ENCODE measurements at regions not wholly inside any gene's neighbourhood (a gene's known extent, or its start where the extent isn't known, plus 50 kb on each side); places are given as distances from the start of the nearest gene placed in this dataset.

- H3K9me3 ChIP-seq (replicated peaks in 1 of 3), result no peaks in the 10 kb centered on the region
- intact Hi-C loops (cut with DNase I), result no loop called here
- H3K4me3 ChIP-seq, result no peak overlapping the region
- no peaks in the 10 kb centered on the region for H3K4me1 ChIP-seq (replicated peaks in 1 of 2)
- no peak for TF ChIP-seq POLR2A (IDR thresholded peaks at IDR 0.05)
- TF ChIP-seq CTCF (IDR thresholded peaks at IDR 0.05), result no peak
- no peak for DNase-seq
- no peak overlapping the region for H3K27ac ChIP-seq
- no peaks in the 10 kb centered on the region for H3K27me3 ChIP-seq
- H3K36me3 ChIP-seq (replicated peaks in 1 of 2), result no peaks in the 10 kb centered on the region
- 63 to 73% (median 67%) methylated on average over 3 of the region's 3 CpGs for WGBS, 4 donors
These were observed 146.4 kb upstream of the STEAP1 start for GRCh38 chr7:90007831-90008230.

- WGBS, 4 donors, result 33 to 80% (median 59%) methylated on average over 1 of the region's 1 CpG
- intact Hi-C loops (cut with DNase I), result no loop called here
- Histone ChIP-seq H3K27me3 (no peaks in the 10 kb centered on the region), H3K4me1 (replicated peaks in 1 of 2) (no peaks in the 10 kb centered on the region), H3K4me3 (no peak overlapping the region), H3K27ac (no peak overlapping the region), H3K9me3 (replicated peaks in 1 of 3) (peaks cover 0 to 6% (median 0%) of the 10 kb centered on the region in 3 donors), H3K36me3 (replicated peaks in 1 of 2) (no peaks in the 10 kb centered on the region)
- no peak for TF ChIP-seq POLR2A (IDR thresholded peaks at IDR 0.05)
- TF ChIP-seq CTCF (IDR thresholded peaks at IDR 0.05), result no peak
- no peak for DNase-seq
These were observed 132.1 kb upstream of the STEAP1 start for GRCh38 chr7:90022213-90022612.

GRCh38 chr7:90025771-90026170 is 128.5 kb upstream of the STEAP1 start:
- no peaks in the 10 kb centered on the region for H3K36me3 ChIP-seq (replicated peaks in 1 of 2)
- TF ChIP-seq CTCF (IDR thresholded peaks at IDR 0.05), result no peak
- no peak for TF ChIP-seq POLR2A (IDR thresholded peaks at IDR 0.05)
- 78 to 83% (median 78%) methylated on average over 1 of the region's 1 CpG for WGBS, 4 donors
- H3K27ac ChIP-seq, result no peak overlapping the region
- no peak for DNase-seq
- intact Hi-C loops (cut with DNase I), result no loop called here
- H3K9me3 ChIP-seq (replicated peaks in 1 of 3), result peaks cover 0 to 6% (median 4%) of the 10 kb centered on the region in 3 donors
- no peaks in the 10 kb centered on the region for H3K27me3 ChIP-seq
- no peak overlapping the region for H3K4me3 ChIP-seq
- no peaks in the 10 kb centered on the region for H3K4me1 ChIP-seq (replicated peaks in 1 of 2)

GRCh38 chr7:90033850-90034249 is 120.4 kb upstream of the STEAP1 start:
- no peaks in the 10 kb centered on the region for H3K9me3 ChIP-seq (replicated peaks in 1 of 3)
- intact Hi-C loops (cut with DNase I), result no loop called here
- no peak for DNase-seq
- WGBS, 4 donors, result 71 to 78% (median 77%) methylated on average over 4 of the region's 4 CpGs
- TF ChIP-seq CTCF (IDR thresholded peaks at IDR 0.05) (no peak), POLR2A (IDR thresholded peaks at IDR 0.05) (no peak)
- H3K4me1 ChIP-seq (replicated peaks in 1 of 2), result no peaks in the 10 kb centered on the region
- H3K36me3 ChIP-seq (replicated peaks in 1 of 2), result no peaks in the 10 kb centered on the region
- no peaks in the 10 kb centered on the region for H3K27me3 ChIP-seq
- H3K27ac ChIP-seq, result no peak overlapping the region
- H3K4me3 ChIP-seq, result no peak overlapping the region
